ENCODE measurements at regions not wholly inside any gene's neighbourhood (a gene's known extent, or its start where the extent isn't known, plus 50 kb on each side); places are given as distances from the start of the nearest gene placed in this dataset.

GRCh38 chr12:34379142-34379541 is 356.8 kb downstream of the ALG10 start:
- H3K4me3 ChIP-seq, result no peak overlapping the region
- TF ChIP-seq EZH2 (IDR thresholded peaks at IDR 0.05), result no peak
- no peak for TF ChIP-seq POLR2AphosphoS5 (IDR thresholded peaks at IDR 0.05; ENCODE audit: borderline replicate concordance, low read depth, low read length)
- TF ChIP-seq FOXP2 (optimal IDR thresholded peaks at IDR 0.05; ENCODE audit: control extremely low read depth, extremely low read length, insufficient read depth), result no peak
- no peaks in the 10 kb centered on the region for H3K36me3 ChIP-seq (ENCODE audit: insufficient read depth, low read length)
- no peak overlapping the region for H3K27ac ChIP-seq
- no peak for DNase-seq (ENCODE audit: low read depth, low spot score)
- no peak overlapping the region for H3K9ac ChIP-seq (ENCODE audit: insufficient read length)
- H3K9me3 ChIP-seq (ENCODE audit: low read depth, low read length), result no peaks in the 10 kb centered on the region

- Histone ChIP-seq H3K9me3 (ENCODE audit: low read depth, low read length) (no peaks in the 10 kb centered on the region), H3K36me3 (ENCODE audit: insufficient read depth, low read length) (no peaks in the 10 kb centered on the region), H3K27ac (no peak overlapping the region), H3K9ac (ENCODE audit: insufficient read length) (no peak overlapping the region), H3K4me3 (no peak overlapping the region)
- TF ChIP-seq FOXP2 (optimal IDR thresholded peaks at IDR 0.05; ENCODE audit: control extremely low read depth, extremely low read length, insufficient read depth) (no peak), EZH2 (IDR thresholded peaks at IDR 0.05) (no peak), POLR2AphosphoS5 (IDR thresholded peaks at IDR 0.05; ENCODE audit: borderline replicate concordance, low read depth, low read length) (no peak)
- DNase-seq (ENCODE audit: low read depth, low spot score), result no peak
These were observed 362.4 kb downstream of the ALG10 start for GRCh38 chr12:34384693-34385092.

GRCh38 chr12:34386016-34386415 is 363.7 kb downstream of the ALG10 start:
- no peak overlapping the region for H3K27ac ChIP-seq
- TF ChIP-seq POLR2AphosphoS5 (IDR thresholded peaks at IDR 0.05; ENCODE audit: borderline replicate concordance, low read depth, low read length), result no peak
- TF ChIP-seq EZH2 (IDR thresholded peaks at IDR 0.05), result no peak
- no peak for TF ChIP-seq FOXP2 (optimal IDR thresholded peaks at IDR 0.05; ENCODE audit: control extremely low read depth, extremely low read length, insufficient read depth)
- DNase-seq (ENCODE audit: low read depth, low spot score), result no peak
- H3K9ac ChIP-seq (ENCODE audit: insufficient read length), result no peak overlapping the region
- no peaks in the 10 kb centered on the region for H3K36me3 ChIP-seq (ENCODE audit: insufficient read depth, low read length)
- no peak overlapping the region for H3K4me3 ChIP-seq
- no peaks in the 10 kb centered on the region for H3K9me3 ChIP-seq (ENCODE audit: low read depth, low read length)

GRCh38 chr12:34386621-34387255 is 364.4 kb downstream of the ALG10 start:
- DNase-seq (ENCODE audit: low read depth, low spot score), result no peak
- H3K36me3 ChIP-seq (ENCODE audit: insufficient read depth, low read length), result no peaks in the 10 kb centered on the region
- no peak overlapping the region for H3K4me3 ChIP-seq
- no peak overlapping the region for H3K27ac ChIP-seq
- no peaks in the 10 kb centered on the region for H3K9me3 ChIP-seq (ENCODE audit: low read depth, low read length)
- TF ChIP-seq FOXP2 (optimal IDR thresholded peaks at IDR 0.05; ENCODE audit: control extremely low read depth, extremely low read length, insufficient read depth) (no peak), EZH2 (IDR thresholded peaks at IDR 0.05) (no peak), POLR2AphosphoS5 (IDR thresholded peaks at IDR 0.05; ENCODE audit: borderline replicate concordance, low read depth, low read length) (no peak)
- no peak overlapping the region for H3K9ac ChIP-seq (ENCODE audit: insufficient read length)

- no peak overlapping the region for H3K27ac ChIP-seq
- no peaks in the 10 kb centered on the region for H3K9me3 ChIP-seq (ENCODE audit: low read depth, low read length)
- no peak for DNase-seq (ENCODE audit: low read depth, low spot score)
- no peak overlapping the region for H3K9ac ChIP-seq (ENCODE audit: insufficient read length)
- no peaks in the 10 kb centered on the region for H3K36me3 ChIP-seq (ENCODE audit: insufficient read depth, low read length)
- no peak overlapping the region for H3K4me3 ChIP-seq
- no peak for TF ChIP-seq EZH2 (IDR thresholded peaks at IDR 0.05)
- TF ChIP-seq POLR2AphosphoS5 (IDR thresholded peaks at IDR 0.05; ENCODE audit: borderline replicate concordance, low read depth, low read length), result no peak
- TF ChIP-seq FOXP2 (optimal IDR thresholded peaks at IDR 0.05; ENCODE audit: control extremely low read depth, extremely low read length, insufficient read depth), result no peak
These were observed 365.7 kb downstream of the ALG10 start for GRCh38 chr12:34387711-34388635.

- TF ChIP-seq EZH2 (IDR thresholded peaks at IDR 0.05), result no peak
- TF ChIP-seq FOXP2 (optimal IDR thresholded peaks at IDR 0.05; ENCODE audit: control extremely low read depth, extremely low read length, insufficient read depth), result no peak
- no peak for TF ChIP-seq POLR2AphosphoS5 (IDR thresholded peaks at IDR 0.05; ENCODE audit: borderline replicate concordance, low read depth, low read length)
- DNase-seq (ENCODE audit: low read depth, low spot score), result no peak
- Histone ChIP-seq H3K9me3 (ENCODE audit: low read depth, low read length) (no peaks in the 10 kb centered on the region), H3K4me3 (no peak overlapping the region), H3K36me3 (ENCODE audit: insufficient read depth, low read length) (no peaks in the 10 kb centered on the region), H3K9ac (ENCODE audit: insufficient read length) (no peak overlapping the region), H3K27ac (no peak overlapping the region)
These were observed 366.5 kb downstream of the ALG10 start for GRCh38 chr12:34388636-34389377.

GRCh38 chr12:34389378-34390170 is 367.3 kb downstream of the ALG10 start:
- H3K4me3 ChIP-seq, result no peak overlapping the region
- H3K9ac ChIP-seq (ENCODE audit: insufficient read length), result no peak overlapping the region
- DNase-seq (ENCODE audit: low read depth, low spot score), result no peak
- H3K9me3 ChIP-seq (ENCODE audit: low read depth, low read length), result no peaks in the 10 kb centered on the region
- no peak overlapping the region for H3K27ac ChIP-seq
- TF ChIP-seq POLR2AphosphoS5 (IDR thresholded peaks at IDR 0.05; ENCODE audit: borderline replicate concordance, low read depth, low read length) (no peak), FOXP2 (optimal IDR thresholded peaks at IDR 0.05; ENCODE audit: control extremely low read depth, extremely low read length, insufficient read depth) (no peak), EZH2 (IDR thresholded peaks at IDR 0.05) (no peak)
- H3K36me3 ChIP-seq (ENCODE audit: insufficient read depth, low read length), result no peaks in the 10 kb centered on the region
